ENCODE measurements at regions not wholly inside any gene's neighbourhood (a gene's known extent, or its start where the extent isn't known, plus 50 kb on each side); places are given as distances from the start of the nearest gene placed in this dataset.
"Not testable (repeated sequence)": the region's sequence is repeated elsewhere in the genome, so short reads cannot be mapped to it uniquely, and the experiment has no call there.

DNA sequence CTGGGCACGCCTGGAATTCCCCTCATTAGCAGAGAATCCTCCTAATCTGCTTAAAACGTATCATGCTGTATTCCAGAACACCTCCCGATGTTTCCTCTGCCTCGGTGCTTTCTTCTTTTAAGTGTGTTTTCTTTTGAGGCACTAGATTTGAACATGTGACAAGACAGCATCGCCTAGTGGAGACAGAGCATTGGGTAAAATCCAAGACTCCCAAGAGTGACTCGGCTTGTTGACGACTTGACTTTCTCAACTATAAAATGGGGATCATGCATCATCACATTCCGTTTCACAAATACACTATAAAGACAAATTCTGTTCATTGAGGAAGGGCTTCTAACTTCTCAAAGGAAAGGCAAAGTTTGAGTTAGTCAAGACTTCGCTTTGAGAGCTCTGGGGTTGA, 105.6 kb upstream of the RNF32 start:
- H3K4me1 Mint-ChIP-seq: no peaks in the 10 kb centered on the region
- H3K27me3 Mint-ChIP-seq: peaks cover 10% of the 10 kb centered on the region
- H3K4me3 Mint-ChIP-seq: no peak overlapping the region
- H3K9me3 Mint-ChIP-seq: no peaks in the 10 kb centered on the region
- CTCF ChIA-PET: no interaction called here
- no peaks in the 10 kb centered on the region for H3K36me3 Mint-ChIP-seq
- DNase-seq: no peak
- no peak overlapping the region for H3K27ac Mint-ChIP-seq

DNA sequence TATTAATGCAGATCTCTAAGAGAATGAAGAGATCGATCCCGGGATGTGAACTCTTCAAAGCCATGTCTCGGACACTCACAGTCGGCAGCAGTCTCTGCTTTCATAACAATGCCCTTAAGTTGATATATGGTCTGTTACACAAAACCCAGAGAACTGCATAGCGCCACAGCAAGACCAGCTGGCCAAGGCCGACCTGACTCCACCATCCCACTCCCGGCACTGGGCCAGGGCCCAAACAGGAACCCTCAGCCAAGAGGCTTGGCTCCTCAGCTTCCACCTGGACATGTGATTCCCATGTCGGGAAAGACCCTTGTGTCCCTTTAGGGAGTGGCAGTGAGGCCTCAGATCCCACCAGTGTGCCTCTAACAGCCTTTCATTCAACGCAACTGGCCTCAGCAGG, 106.6 kb upstream of the RNF32 start:
- no peaks in the 10 kb centered on the region for H3K9me3 Mint-ChIP-seq
- H3K4me3 Mint-ChIP-seq: no peak overlapping the region
- H3K36me3 Mint-ChIP-seq: no peaks in the 10 kb centered on the region
- H3K4me1 Mint-ChIP-seq: no peaks in the 10 kb centered on the region
- no peak for DNase-seq
- no peak overlapping the region for H3K27ac Mint-ChIP-seq
- CTCF ChIA-PET: no interaction called here
- peaks cover 4% of the 10 kb centered on the region for H3K27me3 Mint-ChIP-seq

GRCh38 chr7:156533420-156533819, 107.2 kb upstream of the RNF32 start:
- no peak for DNase-seq
- Mint-ChIP-seq H3K27ac (no peak overlapping the region), H3K9me3 (no peaks in the 10 kb centered on the region), H3K4me1 (no peaks in the 10 kb centered on the region), H3K27me3 (peaks cover 4% of the 10 kb centered on the region), H3K4me3 (no peak overlapping the region), H3K36me3 (no peaks in the 10 kb centered on the region)
- CTCF ChIA-PET: no interaction called here

DNA sequence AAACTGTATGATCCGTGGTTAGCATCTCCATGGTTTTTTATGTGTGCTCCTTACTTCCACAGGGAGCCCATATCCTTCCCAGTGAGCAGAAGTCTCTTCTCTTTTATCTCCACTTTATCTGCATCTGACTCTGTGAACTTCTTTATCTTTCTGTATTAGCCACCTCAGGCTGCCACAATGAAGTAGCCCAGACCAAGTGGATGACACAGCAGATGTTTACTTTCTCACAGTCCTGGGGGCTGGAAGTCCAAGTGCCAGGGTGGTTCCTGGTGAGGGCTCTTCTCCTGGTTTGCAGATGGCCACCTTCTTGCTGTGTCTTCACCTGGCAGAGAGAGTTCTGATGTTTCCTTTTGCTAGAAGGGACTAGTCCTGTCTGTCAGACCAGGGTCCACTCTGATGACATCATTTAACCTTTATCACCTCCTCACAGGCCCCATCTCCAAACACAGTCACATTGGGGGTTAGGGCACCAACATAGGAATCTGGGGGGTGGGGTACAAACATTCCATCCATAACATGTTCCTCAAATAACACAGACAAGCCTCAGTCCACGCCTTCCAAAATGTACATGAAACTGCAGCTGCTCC, 108.5 kb upstream of the RNF32 start:
- Mint-ChIP-seq H3K4me1 (no peaks in the 10 kb centered on the region), H3K9me3 (no peaks in the 10 kb centered on the region), H3K4me3 (no peak overlapping the region), H3K27me3 (peaks cover 4% of the 10 kb centered on the region), H3K36me3 (no peaks in the 10 kb centered on the region), H3K27ac (no peak overlapping the region)
- no peak for DNase-seq
- CTCF ChIA-PET: no interaction called here

DNA sequence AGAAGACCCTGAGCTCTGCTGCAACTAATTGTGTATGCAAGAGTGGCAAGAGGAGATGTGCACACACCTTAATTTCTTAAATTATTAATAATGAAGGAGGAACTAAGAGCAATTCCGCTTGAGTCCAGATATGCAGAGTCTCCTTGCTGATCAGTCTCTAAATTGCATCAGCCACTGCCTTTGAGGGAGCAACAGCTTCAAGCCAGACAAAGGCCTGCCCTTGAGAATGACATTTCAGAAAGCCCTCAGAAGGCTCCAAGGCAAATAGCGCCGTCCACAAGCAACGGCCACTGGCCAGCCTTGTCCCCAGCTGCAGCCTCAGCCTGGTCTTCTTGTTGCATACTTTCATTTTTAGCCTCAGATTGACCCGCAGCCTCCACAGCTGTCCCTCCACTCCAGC, 110.6 kb upstream of the RNF32 start:
- Mint-ChIP-seq H3K36me3 (no peaks in the 10 kb centered on the region), H3K27me3 (peaks cover 3% of the 10 kb centered on the region), H3K27ac (no peak overlapping the region), H3K4me3 (no peak overlapping the region), H3K4me1 (no peaks in the 10 kb centered on the region), H3K9me3 (no peaks in the 10 kb centered on the region)
- no peak for DNase-seq
- CTCF ChIA-PET: interaction anchor here (0.5 kb wide), 1 partner anchor 123 kb away, joined by 3 read pairs; no protein-coding TSS in a partner anchor

DNA sequence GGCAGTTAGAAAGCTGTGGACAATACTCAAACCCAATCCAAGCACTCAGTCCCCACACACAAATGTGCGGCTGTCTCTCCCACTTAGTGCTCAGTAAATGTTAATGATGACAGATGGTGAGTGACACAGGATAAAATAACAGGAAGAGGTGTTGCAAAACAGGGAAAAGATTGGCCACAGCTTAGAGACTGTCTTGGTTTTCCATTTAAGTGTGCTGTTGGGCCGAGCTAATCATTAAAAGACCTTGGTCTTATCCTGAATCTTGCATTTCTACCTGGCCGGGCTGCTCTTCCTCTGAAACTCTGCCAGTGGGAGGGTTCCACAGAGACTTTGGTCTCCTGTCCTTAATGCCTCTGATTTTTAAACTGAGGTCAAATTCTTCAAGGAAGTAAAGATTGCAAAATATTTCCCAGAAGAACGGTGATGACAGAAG, 113.1 kb upstream of the RNF32 start:
- Mint-ChIP-seq H3K4me1 (no peaks in the 10 kb centered on the region), H3K27me3 (peaks cover 3% of the 10 kb centered on the region), H3K36me3 (no peaks in the 10 kb centered on the region), H3K4me3 (no peak overlapping the region), H3K9me3 (no peaks in the 10 kb centered on the region), H3K27ac (no peak overlapping the region)
- no peak for DNase-seq
- CTCF ChIA-PET: no interaction called here

GRCh38 chr7:156524818-156525597, 115.6 kb upstream of the RNF32 start:
- H3K4me1 Mint-ChIP-seq: no peaks in the 10 kb centered on the region
- peaks cover 3% of the 10 kb centered on the region for H3K27me3 Mint-ChIP-seq
- H3K9me3 Mint-ChIP-seq: no peaks in the 10 kb centered on the region
- no peak for DNase-seq
- H3K27ac Mint-ChIP-seq: no peak overlapping the region
- H3K4me3 Mint-ChIP-seq: no peak overlapping the region
- CTCF ChIA-PET: no interaction called here
- no peaks in the 10 kb centered on the region for H3K36me3 Mint-ChIP-seq

DNA sequence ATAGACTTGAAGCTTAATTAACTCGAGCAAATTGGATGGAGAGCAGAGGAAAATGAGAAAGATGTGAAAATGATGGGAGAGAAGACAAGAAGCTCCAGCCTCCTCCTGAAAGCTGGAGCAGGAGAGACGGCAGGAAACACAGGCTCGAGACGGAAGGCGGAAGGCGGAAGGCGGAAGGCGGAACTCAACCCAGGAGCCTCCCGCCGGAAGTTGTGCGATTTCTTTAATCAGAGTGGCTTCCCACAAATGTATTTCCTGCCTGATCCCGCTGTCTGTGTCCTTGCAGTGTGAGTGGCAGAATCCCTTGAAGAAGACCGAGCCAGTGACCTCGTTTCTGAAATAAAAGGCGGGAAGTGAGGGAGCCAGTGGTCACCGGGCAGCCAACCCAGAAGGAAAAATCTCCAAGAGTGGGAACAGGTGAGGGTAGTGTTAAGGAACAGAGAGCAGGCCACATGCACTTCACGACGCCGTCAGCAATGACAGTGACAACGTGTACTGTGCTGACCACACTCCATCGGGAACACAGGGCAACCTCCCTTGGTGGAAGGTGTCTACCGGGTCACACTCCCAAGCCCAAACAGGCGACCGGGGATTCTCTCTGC, 117.0 kb upstream of the RNF32 start:
- Mint-ChIP-seq H3K4me3 (no peak overlapping the region), H3K9me3 (no peaks in the 10 kb centered on the region), H3K27me3 (peaks cover 3% of the 10 kb centered on the region), H3K4me1 (no peaks in the 10 kb centered on the region), H3K36me3 (no peaks in the 10 kb centered on the region), H3K27ac (no peak overlapping the region)
- CTCF ChIA-PET: no interaction called here
- no peak for DNase-seq

DNA sequence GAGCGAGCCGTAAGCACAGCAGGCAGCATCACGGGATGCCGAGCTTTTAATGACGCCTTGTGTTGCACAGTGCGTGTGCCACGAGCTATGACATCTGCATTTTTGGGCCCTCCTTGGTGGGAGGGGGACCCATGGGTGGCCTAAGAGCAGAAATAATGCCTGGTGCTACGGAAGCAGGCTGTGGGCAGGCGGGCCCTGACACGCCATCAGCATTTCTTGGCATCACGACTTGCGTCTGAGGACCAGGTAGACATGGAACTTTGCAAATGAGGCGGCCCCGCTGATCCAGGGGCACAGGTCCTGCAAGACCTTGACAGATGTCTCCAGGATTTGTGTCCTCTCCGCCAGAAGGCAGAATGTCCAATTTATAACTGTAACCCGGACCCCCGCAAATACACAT, 117.8 kb upstream of the RNF32 start:
- CTCF ChIA-PET: no interaction called here
- Mint-ChIP-seq H3K36me3 (no peaks in the 10 kb centered on the region), H3K4me1 (no peaks in the 10 kb centered on the region), H3K27me3 (peaks cover 3% of the 10 kb centered on the region), H3K27ac (no peak overlapping the region), H3K4me3 (no peak overlapping the region), H3K9me3 (no peaks in the 10 kb centered on the region)
- no peak for DNase-seq

DNA sequence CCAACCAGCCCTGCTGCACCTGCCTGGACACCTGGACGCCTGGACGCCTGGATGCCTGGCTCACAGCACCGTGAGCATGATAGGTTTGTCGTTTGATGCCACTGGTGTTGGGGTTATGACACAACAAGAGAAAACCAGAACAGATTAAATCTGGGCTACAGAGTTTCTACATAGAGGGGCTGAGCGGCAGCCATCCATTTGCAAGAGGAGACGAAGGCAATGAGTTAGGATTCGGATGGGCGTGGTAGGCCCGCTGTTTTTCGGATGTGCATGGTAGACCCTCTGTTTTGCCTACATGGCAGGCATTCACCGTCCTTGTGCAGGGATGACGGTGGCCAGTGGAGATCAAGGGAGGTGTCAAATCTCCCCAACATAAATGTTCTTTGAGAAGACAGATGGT, 121.5 kb upstream of the RNF32 start:
- Mint-ChIP-seq H3K27me3 (peaks cover 5% of the 10 kb centered on the region), H3K4me1 (no peaks in the 10 kb centered on the region), H3K9me3 (peaks cover 6% of the 10 kb centered on the region), H3K36me3 (no peaks in the 10 kb centered on the region), H3K4me3 (no peak overlapping the region), H3K27ac (no peak overlapping the region)
- DNase-seq: no peak
- CTCF ChIA-PET: no interaction called here

GRCh38 chr7:156518466-156518865, 122.1 kb upstream of the RNF32 start:
- Mint-ChIP-seq H3K27ac (no peak overlapping the region), H3K4me3 (no peak overlapping the region), H3K36me3 (no peaks in the 10 kb centered on the region), H3K27me3 (peaks cover 5% of the 10 kb centered on the region), H3K4me1 (no peaks in the 10 kb centered on the region), H3K9me3 (peaks cover 6% of the 10 kb centered on the region)
- CTCF ChIA-PET: no interaction called here
- no peak for DNase-seq

GRCh38 chr7:156517858-156518257, 122.7 kb upstream of the RNF32 start:
- H3K36me3 Mint-ChIP-seq, H3K4me1 Mint-ChIP-seq, H3K27me3 Mint-ChIP-seq, DNase-seq, H3K4me3 Mint-ChIP-seq, H3K9me3 Mint-ChIP-seq, CTCF ChIA-PET, H3K27ac Mint-ChIP-seq: not testable (repeated sequence)

- H3K27ac Mint-ChIP-seq: no peak overlapping the region
- H3K9me3 Mint-ChIP-seq: peaks cover 6% of the 10 kb centered on the region
- H3K36me3 Mint-ChIP-seq: no peaks in the 10 kb centered on the region
- no peak overlapping the region for H3K4me3 Mint-ChIP-seq
- no peak for DNase-seq
- peaks cover 5% of the 10 kb centered on the region for H3K27me3 Mint-ChIP-seq
- no peaks in the 10 kb centered on the region for H3K4me1 Mint-ChIP-seq
- CTCF ChIA-PET: no interaction called here
Observed at GRCh38 chr7:156516791-156517378, 123.7 kb upstream of the RNF32 start.

- Mint-ChIP-seq H3K27ac (no peak overlapping the region), H3K9me3 (peaks cover 7% of the 10 kb centered on the region), H3K36me3 (no peaks in the 10 kb centered on the region), H3K27me3 (peaks cover 5% of the 10 kb centered on the region), H3K4me1 (no peaks in the 10 kb centered on the region), H3K4me3 (no peak overlapping the region)
- no peak for DNase-seq
- CTCF ChIA-PET: no interaction called here
Observed at GRCh38 chr7:156515911-156516790, 124.4 kb upstream of the RNF32 start.

All from activated naive CD4-positive, alpha-beta T cell treated with anti-CD3 and anti-CD28 coated beads, Interleukin-2, amount 10 ng/mL, durations not matched to agents 7 days and 5 days (primary cell).